Astrocyte (in vitro differentiated cells and primary cell): ENCODE measurements at regions not wholly inside any gene's neighbourhood (a gene's known extent, or its start where the extent isn't known, plus 50 kb on each side); places are given as distances from the start of the nearest gene placed in this dataset.

Experiments used
- DNase-seq: peaks from one replicate; pipeline ENCODE4 v3.0.0-alpha.2; 2010; ENCODE audit warnings: low read depth
- FAIRE-seq: peaks from 2 replicates; lab custom pipeline; 2011; peaks lifted over from hg19 to GRCh38; lab: Jason Lieb, UNC
- H2AFZ ChIP-seq: 2 replicates; pipeline ENCODE4 v1.6.0; 2012; ENCODE audit warnings: low read depth, low read length, inconsistent platforms
- H3K27ac ChIP-seq: 2 replicates; pipeline ENCODE4 v1.5.1; 2011; ENCODE audit warnings: low read depth, low read length, inconsistent platforms
- H3K27me3 ChIP-seq: 2 replicates; pipeline ENCODE4 v1.6.0; 2011; ENCODE audit warnings: low read length, inconsistent platforms; ENCODE audit not compliant: insufficient read depth
- H3K36me3 ChIP-seq: 2 replicates; pipeline ENCODE4 v1.5.1; 2011; ENCODE audit warnings: low read length, inconsistent platforms; ENCODE audit not compliant: insufficient read depth
- H3K4me1 ChIP-seq: 2 replicates; pipeline ENCODE4 v1.5.1; 2011; ENCODE audit warnings: low read length, inconsistent platforms; ENCODE audit not compliant: insufficient read depth
- H3K4me2 ChIP-seq: 2 replicates; pipeline ENCODE4 v1.6.0; 2012; ENCODE audit warnings: low read length, inconsistent platforms
- H3K4me3 ChIP-seq: 2 replicates; pipeline ENCODE4 v1.5.1; 2011; ENCODE audit warnings: low read depth, mild to moderate bottlenecking, low read length, inconsistent platforms; ENCODE audit not compliant: insufficient read depth
- H3K79me2 ChIP-seq: 2 replicates; pipeline ENCODE4 v1.6.0; 2012; ENCODE audit warnings: mild to moderate bottlenecking, low read length, inconsistent platforms; ENCODE audit not compliant: insufficient read depth
- H3K9ac ChIP-seq: 2 replicates; pipeline ENCODE4 v1.6.0; 2012; ENCODE audit warnings: mild to moderate bottlenecking, low read length, inconsistent platforms
- H3K9me3 ChIP-seq: 2 replicates; pipeline ENCODE4 v1.5.1; 2012; ENCODE audit warnings: low read depth, mild to moderate bottlenecking, low read length, inconsistent platforms; ENCODE audit not compliant: insufficient read depth
- H4K20me1 ChIP-seq: 2 replicates; pipeline ENCODE4 v1.6.0; 2012; ENCODE audit warnings: low read length, inconsistent platforms; ENCODE audit not compliant: insufficient read depth
- H3K27ac Mint-ChIP-seq: one replicate; pipeline ENCODE4 v1.8.0; 2021; ENCODE audit warnings: mild to moderate bottlenecking, mixed read lengths; ENCODE audit not compliant: unreplicated experiment
- H3K27me3 Mint-ChIP-seq: one replicate; pipeline ENCODE4 v1.8.0; 2021; ENCODE audit warnings: low read depth, mixed read lengths; ENCODE audit not compliant: unreplicated experiment
- H3K36me3 Mint-ChIP-seq: one replicate; pipeline ENCODE4 v1.8.0; 2021; ENCODE audit warnings: low read depth, mixed read lengths; ENCODE audit not compliant: unreplicated experiment
- H3K4me1 Mint-ChIP-seq: one replicate; pipeline ENCODE4 v1.8.0; 2021; ENCODE audit warnings: low read depth, mixed read lengths; ENCODE audit not compliant: unreplicated experiment
- H3K4me3 Mint-ChIP-seq: one replicate; pipeline ENCODE4 v1.8.0; 2021; ENCODE audit warnings: mild to moderate bottlenecking, moderate library complexity, mixed read lengths; ENCODE audit not compliant: unreplicated experiment
- H3K9me3 Mint-ChIP-seq: one replicate; pipeline ENCODE4 v1.8.0; 2021; ENCODE audit warnings: mild to moderate bottlenecking, mixed read lengths; ENCODE audit not compliant: unreplicated experiment
- CTCF ChIP-seq: IDR thresholded peaks from 2 replicates; pipeline ENCODE4 v1.5.1; 2011; ENCODE audit warnings: low read depth, mild to moderate bottlenecking, inconsistent platforms, low read length, moderate library complexity; ENCODE audit not compliant: insufficient read depth
- EZH2 ChIP-seq: IDR thresholded peaks from 2 replicates; pipeline ENCODE4 v1.6.1; 2012; ENCODE audit warnings: mild to moderate bottlenecking, low read length, inconsistent platforms; ENCODE audit not compliant: insufficient read depth

GRCh38 chr19:28886708-28887107, 326.2 kb downstream of the UQCRFS1 start:
- Mint-ChIP-seq H3K27ac (no peak overlapping the region), H3K4me1 (peaks cover 7% of the 10 kb centered on the region), H3K9me3 (no peaks in the 10 kb centered on the region), H3K36me3 (no peaks in the 10 kb centered on the region), H3K27me3 (peaks cover 44% of the 10 kb centered on the region), H3K4me3 (no peak overlapping the region)
- Histone ChIP-seq H4K20me1 (no peaks in the 10 kb centered on the region), H3K9me3 (peaks cover 7% of the 10 kb centered on the region), H3K27ac (no peak overlapping the region), H2AFZ (no peak overlapping the region), H3K9ac (no peak overlapping the region), H3K79me2 (no peaks in the 10 kb centered on the region), H3K4me1 (no peaks in the 10 kb centered on the region), H3K27me3 (no peaks in the 10 kb centered on the region), H3K36me3 (no peaks in the 10 kb centered on the region), H3K4me3 (no peak overlapping the region), H3K4me2 (no peak overlapping the region)
- no peak for DNase-seq
- FAIRE-seq = no peak
- TF ChIP-seq EZH2 = no peak
- TF ChIP-seq CTCF = no peak

- Histone ChIP-seq H3K36me3 (no peaks in the 10 kb centered on the region), H3K9ac (no peak overlapping the region), H4K20me1 (no peaks in the 10 kb centered on the region), H3K27ac (no peak overlapping the region), H3K4me3 (no peak overlapping the region), H3K4me2 (no peak overlapping the region), H3K27me3 (no peaks in the 10 kb centered on the region), H2AFZ (no peak overlapping the region), H3K4me1 (no peaks in the 10 kb centered on the region), H3K79me2 (no peaks in the 10 kb centered on the region), H3K9me3 (peaks cover 7% of the 10 kb centered on the region)
- no peak for FAIRE-seq
- no peak for DNase-seq
- no peaks in the 10 kb centered on the region for H3K9me3 Mint-ChIP-seq
- no peaks in the 10 kb centered on the region for H3K36me3 Mint-ChIP-seq
- H3K27ac Mint-ChIP-seq = no peak overlapping the region
- H3K27me3 Mint-ChIP-seq = peaks cover 47% of the 10 kb centered on the region
- H3K4me1 Mint-ChIP-seq = peaks cover 7% of the 10 kb centered on the region
- H3K4me3 Mint-ChIP-seq = no peak overlapping the region
- TF ChIP-seq EZH2 = no peak
- TF ChIP-seq CTCF = no peak
These were observed 327.0 kb downstream of the UQCRFS1 start for GRCh38 chr19:28885965-28886364.

- H3K27ac ChIP-seq = no peak overlapping the region
- no peak for DNase-seq
- no peaks in the 10 kb centered on the region for H4K20me1 ChIP-seq
- no peaks in the 10 kb centered on the region for H3K79me2 ChIP-seq
- no peaks in the 10 kb centered on the region for H3K9me3 Mint-ChIP-seq
- H3K27ac Mint-ChIP-seq = no peak overlapping the region
- no peaks in the 10 kb centered on the region for H3K36me3 ChIP-seq
- H3K27me3 Mint-ChIP-seq = peaks cover 38% of the 10 kb centered on the region
- H3K9me3 ChIP-seq = peaks cover 7% of the 10 kb centered on the region
- H3K27me3 ChIP-seq = no peaks in the 10 kb centered on the region
- no peak overlapping the region for H3K4me2 ChIP-seq
- no peaks in the 10 kb centered on the region for H3K4me1 ChIP-seq
- peaks cover 7% of the 10 kb centered on the region for H3K4me1 Mint-ChIP-seq
- H3K4me3 Mint-ChIP-seq = no peak overlapping the region
- no peak overlapping the region for H3K9ac ChIP-seq
- H3K36me3 Mint-ChIP-seq = no peaks in the 10 kb centered on the region
- TF ChIP-seq EZH2 (no peak), CTCF (no peak)
- H3K4me3 ChIP-seq = no peak overlapping the region
- no peak for FAIRE-seq
- no peak overlapping the region for H2AFZ ChIP-seq
These were observed 328.0 kb downstream of the UQCRFS1 start for GRCh38 chr19:28884786-28885476.
